GM18517 (cell line): ENCODE measurements at regions not wholly inside any gene's neighbourhood (a gene's known extent, or its start where the extent isn't known, plus 50 kb on each side); places are given as distances from the start of the nearest gene placed in this dataset.

ENCODE experiments used
- ATAC-seq: cut with Tn5 transposase; IDR thresholded peaks from one replicate; pipeline ENCODE4 v1.9.1; 2021; ENCODE audit warnings: mild to moderate bottlenecking, moderate library complexity; ENCODE audit not compliant: unreplicated experiment

DNA sequence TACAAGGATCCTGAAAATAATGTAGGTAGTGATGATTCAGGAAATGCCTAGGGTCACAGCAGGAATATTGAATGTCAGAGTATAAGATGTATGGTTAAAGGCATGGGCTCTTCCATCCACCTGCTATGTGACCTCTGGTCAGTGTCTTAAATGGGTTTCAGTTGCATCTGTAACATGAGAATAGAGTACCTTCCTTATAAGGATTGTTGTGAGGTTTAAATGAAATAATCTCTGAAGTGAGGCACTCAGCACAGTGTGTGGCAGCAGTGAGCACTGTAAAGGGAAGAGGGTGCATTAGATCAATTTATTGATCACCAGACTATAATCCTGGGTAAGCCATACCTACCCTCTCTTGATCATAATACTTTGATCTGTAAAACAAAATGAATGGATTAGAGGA lies 319.1 kb downstream of the SLC4A3 start:
- no peak for ATAC-seq

DNA sequence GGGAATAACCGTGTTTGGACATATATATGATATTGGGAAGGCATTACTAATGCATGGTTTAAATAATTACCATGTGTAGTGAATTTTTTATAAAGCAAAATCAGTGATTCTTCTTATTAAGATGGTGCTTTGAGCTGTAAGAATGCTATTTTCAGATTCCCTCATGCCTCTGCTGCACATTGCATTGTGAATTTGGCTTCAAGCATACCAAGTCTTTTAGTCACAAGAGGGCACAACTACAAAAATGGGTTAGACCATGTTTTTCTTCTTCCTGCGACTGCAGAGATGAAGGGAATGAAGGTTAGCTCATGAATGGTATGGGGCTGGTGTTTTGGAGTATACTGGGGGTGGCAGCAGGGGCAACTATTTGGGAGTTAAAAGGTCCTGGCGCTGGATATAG lies 320.1 kb downstream of the SLC4A3 start:
- no peak for ATAC-seq

DNA sequence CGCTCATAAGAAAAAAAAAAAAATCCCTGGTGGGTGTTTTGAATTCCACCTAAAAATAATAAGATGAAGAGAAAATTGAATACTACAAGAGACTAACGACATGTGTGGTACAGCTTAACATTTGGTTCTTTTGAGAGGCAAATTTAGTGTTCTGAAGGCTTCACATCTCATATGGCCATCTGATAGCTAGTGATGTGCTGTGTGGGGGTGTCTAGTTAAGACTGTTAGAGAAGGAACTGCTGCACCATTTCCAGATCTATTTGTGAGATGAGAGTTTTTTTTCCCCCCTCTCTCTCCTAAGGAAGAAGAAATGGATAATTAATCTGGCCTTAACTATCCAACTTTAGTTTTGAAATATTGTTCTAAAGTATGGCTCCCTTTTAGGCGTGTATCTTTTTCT lies 321.6 kb downstream of the SLC4A3 start:
- no peak for ATAC-seq

DNA sequence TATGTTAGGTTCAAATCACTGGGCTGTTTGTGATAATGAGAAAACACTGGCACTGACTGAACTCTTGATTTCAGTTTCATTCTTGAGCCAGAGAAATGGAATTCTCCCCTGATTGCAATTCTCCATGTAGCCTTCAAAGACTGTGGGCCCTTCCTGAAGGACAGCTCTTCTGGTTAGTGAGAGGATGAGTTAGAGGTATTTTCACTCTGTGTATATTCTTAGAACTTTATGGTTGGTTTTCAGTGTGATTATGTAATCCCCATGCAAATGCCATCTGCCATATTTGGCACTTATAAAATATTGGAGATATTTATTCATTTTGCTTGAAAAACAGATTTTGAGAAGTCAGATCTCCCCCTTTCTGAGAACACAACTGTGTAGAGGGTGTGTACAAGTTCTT lies 323.7 kb downstream of the SLC4A3 start:
- ATAC-seq = no peak

DNA sequence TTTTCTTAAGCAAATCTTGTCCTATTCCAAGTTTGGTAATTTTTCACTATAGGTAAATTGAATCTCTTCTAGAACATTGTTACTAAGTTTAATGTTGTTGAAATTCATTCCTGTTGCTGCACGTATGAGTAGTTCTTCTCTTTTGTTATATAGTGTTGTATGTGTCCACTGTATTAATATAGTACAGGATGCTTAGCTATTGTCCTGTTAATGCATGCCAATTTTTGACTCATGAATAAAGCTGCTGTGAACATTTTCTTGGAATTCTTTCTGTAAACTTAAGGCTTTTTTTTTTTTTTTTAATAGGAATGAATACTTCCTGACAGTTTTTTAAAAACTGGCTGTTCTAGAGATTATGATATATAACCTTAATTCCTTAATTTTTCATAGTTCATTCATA lies 326.9 kb downstream of the SLC4A3 start:
- no peak for ATAC-seq

DNA sequence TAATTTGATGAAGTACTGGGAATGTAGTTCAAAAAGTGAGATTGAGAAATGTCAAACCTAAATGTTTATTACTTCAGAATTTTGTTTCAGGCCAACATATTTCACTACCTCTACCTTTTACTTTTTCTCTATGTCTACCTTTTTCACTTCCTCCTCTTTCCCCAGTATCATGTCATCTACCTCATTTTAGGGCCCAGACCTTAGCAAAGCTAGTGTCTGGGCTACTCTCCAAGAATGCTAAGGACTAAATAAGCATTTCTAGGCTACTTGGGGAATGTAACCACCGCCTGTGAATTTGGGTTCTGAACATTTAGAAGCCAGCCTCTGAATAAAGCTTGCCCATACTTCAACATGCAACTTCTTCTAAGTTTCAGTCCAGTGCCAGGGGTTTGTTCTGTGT lies 330.4 kb downstream of the SLC4A3 start:
- ATAC-seq = no peak

DNA sequence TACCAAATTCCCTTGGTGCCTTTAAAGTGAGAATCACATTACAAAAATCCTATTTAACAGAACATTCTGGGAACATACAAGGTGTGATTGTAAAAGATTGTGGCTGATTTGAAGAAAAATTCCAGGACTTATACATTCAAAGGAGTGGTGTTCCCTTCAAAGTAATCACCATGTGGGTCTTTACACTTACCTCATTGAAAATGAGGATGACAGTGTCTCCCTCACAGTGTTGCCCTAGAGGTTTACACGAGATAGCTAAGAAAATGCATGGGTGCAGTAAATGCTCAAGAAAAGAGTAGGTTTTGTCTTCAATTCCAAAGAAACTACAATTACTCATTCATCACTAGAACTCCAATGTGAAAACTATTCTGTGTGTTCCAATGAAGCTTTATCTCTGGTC lies 331.5 kb downstream of the SLC4A3 start:
- no peak for ATAC-seq

DNA sequence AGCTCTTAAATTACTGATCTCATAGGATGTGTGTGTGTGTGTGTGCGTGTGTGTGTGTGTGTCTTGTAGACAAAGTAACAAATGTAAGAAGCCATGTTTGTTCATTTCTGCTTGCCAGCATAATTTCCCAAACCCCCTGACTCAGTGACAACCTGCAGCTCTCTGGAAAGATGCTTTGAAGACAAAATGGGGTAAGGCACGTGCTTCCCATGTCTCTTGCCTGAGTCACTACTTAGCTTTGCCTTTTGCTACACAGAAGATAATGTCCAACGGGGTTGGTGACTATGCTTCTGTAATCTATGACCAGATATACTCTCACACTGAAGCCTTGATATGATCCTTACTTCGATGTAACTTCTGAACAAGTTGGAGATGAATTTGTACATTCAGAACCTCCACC lies 332.0 kb downstream of the SLC4A3 start:
- ATAC-seq = no peak

DNA sequence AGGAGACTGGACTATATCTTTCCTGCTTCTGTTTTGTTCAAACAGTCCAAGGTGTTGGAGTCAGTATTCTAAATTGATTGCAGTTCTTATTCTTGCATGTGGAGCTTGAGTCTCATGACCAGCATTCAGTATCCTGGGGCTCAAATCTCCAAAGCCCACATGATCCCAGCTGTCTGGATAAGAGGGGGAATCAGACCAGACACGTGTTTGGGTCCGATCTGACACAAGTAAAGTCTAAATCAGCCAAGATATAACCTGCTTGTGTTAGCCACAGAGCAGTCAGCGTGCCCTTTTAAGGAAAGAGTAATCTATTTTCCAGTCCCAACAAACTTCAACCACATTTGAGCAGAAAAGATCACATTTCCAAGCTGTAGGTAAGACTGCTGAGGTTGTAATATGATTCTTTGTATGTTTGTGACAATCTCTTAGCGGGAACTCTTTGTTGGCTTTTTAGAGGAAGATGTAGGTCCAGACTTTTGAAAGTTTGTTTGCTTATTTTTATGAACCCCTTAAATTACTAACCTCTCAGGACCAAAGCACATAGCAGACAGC lies 334.6 kb downstream of the SLC4A3 start:
- no peak for ATAC-seq

DNA sequence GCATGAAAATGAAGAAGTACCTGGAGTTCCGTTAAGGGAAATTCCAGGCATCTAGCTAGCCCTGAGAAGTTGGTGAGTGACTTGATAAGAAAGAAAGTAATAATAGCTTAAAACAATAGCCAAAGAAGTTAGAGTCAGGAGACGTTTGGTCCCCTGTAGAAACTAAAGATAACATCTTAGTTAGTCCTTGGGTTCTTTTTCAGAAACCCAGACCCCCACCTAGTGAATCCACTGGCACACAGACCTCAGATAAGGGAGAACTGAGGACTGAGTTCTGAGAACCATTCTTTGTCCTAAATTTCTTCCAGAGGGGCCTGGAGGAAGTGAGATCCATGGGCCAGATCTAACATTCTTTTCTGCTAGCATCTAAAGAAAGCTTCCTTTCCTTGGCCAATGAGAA lies 335.4 kb downstream of the SLC4A3 start:
- ATAC-seq = no peak

DNA sequence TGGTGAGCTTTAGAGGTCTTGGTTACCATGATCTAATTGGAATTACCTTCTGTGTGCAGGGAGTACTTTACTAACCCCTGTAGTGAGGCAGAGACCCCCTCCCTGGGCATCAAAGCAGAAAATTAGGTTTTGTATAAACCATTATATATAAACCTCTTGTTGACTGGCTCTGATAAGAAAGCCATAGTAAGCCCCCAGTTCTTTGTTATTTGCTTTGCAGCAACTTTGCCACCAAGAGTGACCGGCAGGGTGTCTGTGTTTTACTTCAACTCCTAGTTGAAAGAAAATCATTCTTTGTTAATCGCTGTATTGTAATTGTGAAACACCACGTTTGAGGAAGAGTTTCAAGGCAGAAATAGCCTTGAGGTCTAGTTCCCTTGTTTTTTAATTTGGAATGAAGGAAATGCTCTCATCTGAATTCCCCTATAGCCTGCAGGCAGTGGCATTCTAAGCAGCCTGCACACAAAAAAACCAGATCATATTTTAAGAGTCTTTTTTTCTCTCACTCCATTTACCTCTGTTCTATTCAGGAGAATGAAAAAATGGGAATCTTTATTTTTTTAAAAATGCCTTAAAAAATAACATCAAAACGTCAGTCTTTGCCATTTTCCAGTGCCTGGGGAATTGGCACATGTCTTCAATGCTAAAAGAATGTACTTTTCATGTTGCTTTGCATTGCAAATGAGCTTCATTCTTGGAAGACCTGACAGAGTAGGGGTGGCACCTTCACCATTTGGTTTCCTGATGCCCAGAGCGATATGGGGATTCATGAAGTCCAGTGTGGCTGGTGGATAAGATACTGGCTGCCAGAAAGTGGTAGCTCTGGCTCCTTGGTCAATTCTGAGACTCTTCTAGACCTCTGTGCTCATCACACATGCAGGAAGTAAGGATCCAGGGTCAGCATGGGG lies 338.1 kb downstream of the SLC4A3 start:
- no peak for ATAC-seq

DNA sequence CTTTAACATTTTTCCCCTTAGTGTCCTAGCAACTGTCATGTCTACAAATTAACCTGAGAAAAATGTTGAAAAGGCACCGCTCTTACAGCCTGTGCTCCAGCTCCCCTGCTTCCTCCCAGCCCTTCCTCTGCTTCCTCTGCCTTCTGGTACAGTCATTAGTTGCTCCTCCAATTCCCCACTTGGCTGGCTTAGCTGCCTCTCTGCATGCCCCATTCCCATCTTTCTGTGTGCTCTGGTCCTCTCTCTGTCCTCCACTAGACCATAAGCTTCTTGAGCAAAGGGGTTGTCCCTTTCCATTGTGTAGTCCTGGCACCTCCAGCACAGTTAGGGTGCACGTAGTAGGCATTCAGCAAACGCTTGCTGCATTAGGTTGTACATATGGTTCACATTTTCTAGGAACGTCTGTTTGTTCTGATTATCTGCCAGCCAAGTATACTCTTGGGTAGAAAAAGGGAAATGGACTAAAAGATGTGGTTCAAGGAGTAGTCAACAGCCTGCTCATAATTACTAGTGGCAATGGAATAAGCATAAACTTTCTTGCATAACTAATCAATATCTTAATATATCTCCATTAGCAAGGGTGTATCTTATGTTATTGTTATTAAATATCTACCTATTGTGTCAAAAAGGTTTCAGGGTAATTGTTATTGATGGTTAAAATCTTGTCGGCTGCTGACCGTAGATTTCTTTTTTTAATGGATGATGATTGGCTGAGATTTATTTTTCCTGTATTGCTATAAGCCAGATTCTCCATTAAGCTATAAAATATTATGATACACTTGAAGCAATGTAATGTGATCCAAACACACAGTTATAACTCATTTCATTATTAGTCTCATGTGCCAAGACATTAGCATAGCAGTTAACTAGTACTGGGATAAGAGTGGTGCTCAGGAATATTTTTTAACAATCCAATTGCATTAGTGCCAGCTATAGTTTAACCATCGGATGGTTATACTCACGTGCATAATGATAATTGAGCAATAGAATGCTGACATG lies 340.1 kb downstream of the SLC4A3 start:
- no peak for ATAC-seq

DNA sequence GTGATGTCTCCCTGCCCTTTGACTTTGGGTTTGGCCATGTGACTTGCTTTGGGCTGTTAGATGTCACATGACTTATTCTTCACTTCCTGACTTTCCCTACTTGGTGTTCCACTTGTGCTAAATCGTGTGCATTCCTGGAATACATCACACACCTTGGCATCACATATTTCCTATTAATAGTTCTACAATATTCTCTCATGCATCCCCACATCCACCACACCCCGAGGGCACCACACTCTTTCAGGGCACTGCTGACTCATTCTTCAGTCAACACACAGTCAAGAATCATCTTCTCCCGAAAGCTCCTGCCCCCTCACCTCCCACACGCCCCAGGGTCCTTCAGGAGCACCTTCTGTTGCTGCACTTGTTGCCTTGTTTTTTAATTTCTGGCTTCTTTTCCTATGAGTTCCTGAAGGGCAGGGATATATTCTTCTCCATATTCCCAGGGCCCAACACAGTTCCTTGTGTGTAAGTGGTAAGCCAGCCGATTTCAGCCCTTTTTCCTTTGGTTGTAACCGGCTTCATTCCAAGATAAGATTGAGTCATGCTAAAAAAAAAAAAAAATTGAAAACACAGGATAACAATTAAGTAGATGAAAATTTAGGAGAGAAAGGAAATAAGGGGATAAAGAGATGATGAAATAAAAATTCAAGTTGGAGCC lies 341.4 kb downstream of the SLC4A3 start:
- no peak for ATAC-seq

DNA sequence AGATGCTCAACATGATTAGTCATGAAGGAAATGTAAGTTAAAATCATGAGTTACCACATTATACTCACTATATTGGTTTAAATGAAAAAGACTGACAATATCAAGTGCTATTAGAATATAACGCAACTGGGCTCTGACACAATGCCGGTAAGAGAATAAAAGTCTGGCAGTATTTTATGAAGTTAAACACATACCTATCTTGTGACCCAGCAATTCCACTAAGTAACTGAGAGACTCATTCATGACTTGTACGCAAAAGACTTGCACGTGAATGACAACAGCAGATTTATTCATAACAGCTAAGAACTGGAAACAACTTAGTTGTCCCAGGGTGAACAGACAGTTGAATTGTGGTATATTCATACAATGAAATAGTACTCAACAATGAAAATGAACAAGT lies 342.1 kb downstream of the SLC4A3 start:
- no peak for ATAC-seq

DNA sequence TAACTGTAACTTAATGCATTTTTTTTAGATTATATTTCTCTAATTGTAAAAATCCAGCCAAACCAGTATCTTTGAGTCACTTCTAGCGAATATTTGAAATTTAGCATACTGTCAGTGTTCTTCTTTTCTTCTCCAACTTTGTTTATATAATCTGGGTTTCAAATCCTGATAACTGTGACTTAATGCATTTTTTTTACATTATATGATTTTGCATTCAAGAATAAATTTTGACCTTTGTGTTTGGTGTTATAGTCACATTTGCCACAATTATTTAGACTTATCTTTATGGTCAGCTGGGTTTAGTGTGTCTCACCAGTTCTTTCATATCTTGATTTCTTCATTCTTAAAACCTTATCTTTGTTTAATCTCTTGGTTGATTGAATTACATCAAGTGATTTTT lies 345.7 kb downstream of the SLC4A3 start:
- no peak for ATAC-seq

DNA sequence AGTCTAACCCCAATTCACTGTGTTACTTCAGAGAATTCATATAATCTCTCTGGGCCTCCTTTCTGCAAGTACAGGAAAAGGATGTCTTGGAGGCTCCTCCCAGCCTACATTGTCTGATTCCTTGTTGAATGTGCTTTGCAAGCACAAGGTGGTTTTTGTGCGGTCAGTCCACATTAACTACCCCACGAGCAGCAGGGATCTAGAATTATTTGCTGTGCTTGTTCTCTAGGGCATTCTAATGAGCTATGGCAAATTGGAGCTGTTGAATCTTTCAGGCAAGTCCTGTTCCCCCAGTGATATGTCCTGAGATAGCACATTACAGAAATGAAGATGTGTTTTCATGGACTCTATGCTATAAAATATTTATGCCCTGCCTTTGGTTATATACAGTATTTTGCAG lies 349.4 kb downstream of the SLC4A3 start:
- no peak for ATAC-seq

DNA sequence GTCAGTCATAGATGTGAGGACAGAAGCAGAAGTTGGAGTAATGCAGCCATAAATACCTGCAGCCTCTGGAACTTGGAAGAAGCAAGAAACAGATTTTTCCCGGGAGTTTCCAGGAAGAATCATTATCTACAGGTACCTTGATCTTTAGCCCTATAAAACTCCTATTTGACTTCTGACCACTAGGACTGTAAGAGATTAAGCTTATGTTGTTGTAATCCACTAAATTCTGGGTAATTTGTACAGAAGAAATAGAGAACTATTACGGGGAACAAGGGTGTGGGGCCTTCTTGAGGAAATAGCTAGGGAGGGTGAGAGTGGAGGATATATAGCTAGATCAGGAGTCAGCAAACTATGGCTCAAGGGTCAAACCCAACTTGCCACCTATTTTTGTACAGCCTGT lies 353.2 kb downstream of the SLC4A3 start:
- ATAC-seq = no peak

DNA sequence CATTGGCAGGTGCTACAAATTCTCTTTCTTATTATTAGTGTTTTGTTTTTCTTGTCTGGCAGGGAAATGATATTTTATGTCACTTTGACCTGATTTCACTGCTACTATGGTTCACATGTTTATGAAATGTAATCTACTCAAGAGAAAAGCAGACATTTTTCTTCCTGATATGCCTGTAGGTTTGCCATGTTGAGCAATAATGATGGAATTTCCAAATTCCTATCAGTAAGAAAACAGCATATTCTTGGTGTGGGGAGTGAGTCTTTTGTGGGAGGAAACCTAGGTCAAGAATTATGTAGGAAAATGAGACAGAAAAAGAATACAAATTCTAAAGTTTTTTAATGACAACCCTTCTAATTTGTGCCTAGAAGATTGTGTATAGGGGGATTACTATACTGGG lies 356.4 kb downstream of the SLC4A3 start:
- ATAC-seq = no peak

DNA sequence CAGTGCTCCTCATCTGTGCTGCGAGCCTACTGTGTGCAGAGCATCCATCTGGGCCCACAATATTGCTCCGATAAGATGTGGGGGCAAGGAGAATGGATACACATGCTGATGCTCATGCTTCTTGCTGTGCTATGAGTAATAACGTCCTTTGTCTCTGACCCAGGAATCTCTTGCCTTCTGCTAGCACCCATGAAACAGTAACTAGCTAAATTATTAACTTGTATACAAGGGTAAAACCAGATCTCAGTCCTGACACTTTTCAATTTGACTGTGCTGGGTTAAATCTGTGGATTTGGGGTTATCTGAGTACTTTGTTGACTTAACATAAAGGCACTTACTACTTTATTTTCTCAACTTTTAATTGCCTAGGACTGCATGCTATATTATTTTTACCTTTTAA lies 357.6 kb downstream of the SLC4A3 start:
- no peak for ATAC-seq

DNA sequence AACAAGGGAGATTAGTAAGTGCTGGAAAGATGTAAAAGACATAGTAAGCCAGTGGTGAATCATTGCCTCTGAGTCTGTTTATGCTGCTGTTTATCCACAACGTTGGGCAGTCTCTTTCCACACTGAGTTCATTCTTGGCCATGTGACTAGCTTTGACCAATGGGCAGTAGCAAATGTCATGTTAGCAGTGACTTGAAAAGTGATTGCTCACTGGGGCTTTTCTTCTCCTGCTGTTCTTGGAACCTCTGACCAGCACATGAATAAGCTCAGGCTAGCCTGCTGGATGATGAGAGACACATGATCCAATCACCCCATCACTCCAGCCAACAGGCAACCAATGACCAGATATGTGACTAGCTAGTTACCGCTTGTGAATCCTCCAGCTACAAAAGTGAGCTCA lies 360.4 kb downstream of the SLC4A3 start:
- no peak for ATAC-seq

DNA sequence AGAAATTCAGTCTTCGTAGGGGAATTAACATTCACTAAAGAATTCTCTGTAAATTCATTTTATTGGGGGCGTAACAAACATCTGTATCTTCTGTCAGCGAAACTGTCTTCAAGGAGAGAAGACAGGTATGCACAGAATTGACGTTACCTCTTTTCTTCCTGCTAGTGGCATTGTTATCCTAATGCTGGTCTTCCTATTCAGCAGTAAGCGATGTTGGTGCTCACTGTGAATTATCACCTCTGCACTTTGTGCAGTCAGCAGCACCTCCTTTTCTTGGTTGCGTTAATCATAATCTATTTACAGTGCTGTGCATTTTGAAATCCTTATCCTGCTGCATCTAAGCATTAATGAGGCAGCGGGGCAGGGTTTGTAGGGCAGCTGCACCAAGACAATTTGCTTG lies 362.3 kb downstream of the SLC4A3 start:
- ATAC-seq = no peak
